ENCODE measurements at regions not wholly inside any gene's neighbourhood (a gene's known extent, or its start where the extent isn't known, plus 50 kb on each side); places are given as distances from the start of the nearest gene placed in this dataset.

- TF ChIP-seq CTCF (conservative IDR thresholded peaks at IDR 0.05; ENCODE audit: low read length) (no peak), EZH2phosphoT487 (IDR thresholded peaks at IDR 0.05; ENCODE audit: borderline replicate concordance, low read depth, low read length) (no peak)
Observed at GRCh38 chr9:90037146-90037797, 432.5 kb downstream of the GADD45G start.

All from OCI-LY7 (cell line).